K562 (cell line): ENCODE measurements at regions not wholly inside any gene's neighbourhood (a gene's known extent, or its start where the extent isn't known, plus 50 kb on each side); places are given as distances from the start of the nearest gene placed in this dataset.

ENCODE experiments used
- ARID1B ChIP-seq: fragments of 450-650 bp; IDR thresholded peaks from 2 replicates; pipeline ENCODE4 v1.6.1; 2016; ENCODE audit warnings: antibody characterized with exemption, mild to moderate bottlenecking, inconsistent platforms
- ATF1 ChIP-seq, 2 experiments: fragments of 450-650 bp in 1 of 2; IDR thresholded peaks; 2 replicates each; pipeline ENCODE4 v1.6.1; 2016; ENCODE audit warnings: missing compliant biosample characterization in 1 of 2, missing genetic modification characterization in 1 of 2
- ATF7 ChIP-seq: fragments of 450-650 bp; IDR thresholded peaks from 2 replicates; pipeline ENCODE4 v1.7.1; 2014; ENCODE audit warnings: mild to moderate bottlenecking, moderate library complexity
- BRCA1 ChIP-seq, 2 experiments: fragments of 450-650 bp in 1 of 2; sonication (generic) in 1 of 2; formaldehyde crosslinking in 1 of 2; IDR thresholded peaks; 2 replicates each; pipeline versions ENCODE4 v1.5.0 to v1.6.1; 2017 to 2020; ENCODE audit warnings: mild to moderate bottlenecking in 1 of 2, missing genetic modification reagents in 1 of 2
- CCNT2 ChIP-seq: IDR thresholded peaks from 2 replicates; pipeline ENCODE4 v1.6.1; 2011; ENCODE audit warnings: borderline replicate concordance, low read depth, mild to moderate bottlenecking, moderate library complexity, mixed read lengths, low read length; ENCODE audit not compliant: insufficient read length; ENCODE audit errors: extremely low read depth
- CEBPB ChIP-seq: fragments of 450-650 bp; IDR thresholded peaks from 2 replicates; pipeline ENCODE4 v1.6.1; 2016; ENCODE audit warnings: missing genetic modification characterization, missing compliant biosample characterization
- DACH1 ChIP-seq: fragments of 450-650 bp; IDR thresholded peaks from 2 replicates; pipeline ENCODE4 v1.6.1; 2018; ENCODE audit not compliant: partially characterized antibody
- EHMT2 ChIP-seq: fragments of 450-650 bp; IDR thresholded peaks from 2 replicates; pipeline ENCODE4 v1.6.1; 2018; ENCODE audit warnings: antibody characterized with exemption
- HDAC1 ChIP-seq, 2 experiments: fragments of 450-650 bp; IDR thresholded peaks; 2 replicates each; pipeline ENCODE4 v1.6.1; 2016 to 2017; ENCODE audit warnings: inconsistent platforms in 1 of 2, mild to moderate bottlenecking in 1 of 2, moderate library complexity in 1 of 2
- MAFF ChIP-seq: IDR thresholded peaks from 2 replicates; pipeline ENCODE4 v1.6.1; 2012; ENCODE audit warnings: low read length, improper control_type of control experiment
- MXI1 ChIP-seq: IDR thresholded peaks from 2 replicates; pipeline ENCODE4 v1.6.1; 2011; ENCODE audit warnings: low read depth, mild to moderate bottlenecking, improper control_type of control experiment, low read length
- NCOA2 ChIP-seq, 2 experiments: fragments of 450-650 bp; IDR thresholded peaks; 2 replicates each; pipeline ENCODE4 v1.6.1; 2018; ENCODE audit warnings: mild to moderate bottlenecking in 2 of 2, moderate library complexity in 1 of 2; ENCODE audit not compliant: partially characterized antibody in 2 of 2
- POLR3G ChIP-seq: IDR thresholded peaks from 2 replicates; pipeline ENCODE4 v1.6.1; 2011; ENCODE audit not compliant: insufficient read length, insufficient replicate concordance; ENCODE audit errors: extremely low read depth
- POU5F1 ChIP-seq: fragments of 150-350 bp; IDR thresholded peaks from 2 replicates; pipeline ENCODE4 v1.6.1; 2014; ENCODE audit warnings: borderline replicate concordance, low read length, low read depth, mild to moderate bottlenecking; ENCODE audit not compliant: partially characterized antibody
- PTBP1 ChIP-seq: fragments of 200-400 bp; formaldehyde crosslinking; IDR thresholded peaks from 2 replicates; pipeline ENCODE4 v1.6.1; 2017; ENCODE audit warnings: low read depth, low read length
- SOX6 ChIP-seq: fragments of 450-650 bp; IDR thresholded peaks from 2 replicates; pipeline ENCODE4 v1.6.1; 2014; ENCODE audit warnings: mild to moderate bottlenecking
- ZBTB9 ChIP-seq: fragments of 450-650 bp; formaldehyde crosslinking; IDR thresholded peaks from 2 replicates; pipeline ENCODE4 v1.4.0; 2020; ENCODE audit warnings: mild to moderate bottlenecking, moderate library complexity
- ZNF583 ChIP-seq: fragments of 250-450 bp; sonication (Bioruptor Pico); IDR thresholded peaks from 2 replicates; pipeline ENCODE4 v1.4.0; 2020
- TF ChIP-seq, protein P1 (sequence below): fragments of 450-650 bp; IDR thresholded peaks from 2 replicates; pipeline ENCODE4 v1.6.1; 2018; ENCODE audit not compliant: partially characterized antibody
- TF ChIP-seq, protein P2 (sequence below): fragments of 250-450 bp; sonication (Bioruptor Pico); IDR thresholded peaks from 2 replicates; pipeline ENCODE4 v1.4.0; 2020; ENCODE audit warnings: mild to moderate bottlenecking, moderate library complexity, borderline replicate concordance
- TF ChIP-seq, protein P3 (sequence below): sonication (generic); formaldehyde crosslinking; IDR thresholded peaks from 2 replicates; pipeline ENCODE4 v1.8.1; 2022; ENCODE audit warnings: missing genetic modification reagents

- TF ChIP-seq, protein P1, sequence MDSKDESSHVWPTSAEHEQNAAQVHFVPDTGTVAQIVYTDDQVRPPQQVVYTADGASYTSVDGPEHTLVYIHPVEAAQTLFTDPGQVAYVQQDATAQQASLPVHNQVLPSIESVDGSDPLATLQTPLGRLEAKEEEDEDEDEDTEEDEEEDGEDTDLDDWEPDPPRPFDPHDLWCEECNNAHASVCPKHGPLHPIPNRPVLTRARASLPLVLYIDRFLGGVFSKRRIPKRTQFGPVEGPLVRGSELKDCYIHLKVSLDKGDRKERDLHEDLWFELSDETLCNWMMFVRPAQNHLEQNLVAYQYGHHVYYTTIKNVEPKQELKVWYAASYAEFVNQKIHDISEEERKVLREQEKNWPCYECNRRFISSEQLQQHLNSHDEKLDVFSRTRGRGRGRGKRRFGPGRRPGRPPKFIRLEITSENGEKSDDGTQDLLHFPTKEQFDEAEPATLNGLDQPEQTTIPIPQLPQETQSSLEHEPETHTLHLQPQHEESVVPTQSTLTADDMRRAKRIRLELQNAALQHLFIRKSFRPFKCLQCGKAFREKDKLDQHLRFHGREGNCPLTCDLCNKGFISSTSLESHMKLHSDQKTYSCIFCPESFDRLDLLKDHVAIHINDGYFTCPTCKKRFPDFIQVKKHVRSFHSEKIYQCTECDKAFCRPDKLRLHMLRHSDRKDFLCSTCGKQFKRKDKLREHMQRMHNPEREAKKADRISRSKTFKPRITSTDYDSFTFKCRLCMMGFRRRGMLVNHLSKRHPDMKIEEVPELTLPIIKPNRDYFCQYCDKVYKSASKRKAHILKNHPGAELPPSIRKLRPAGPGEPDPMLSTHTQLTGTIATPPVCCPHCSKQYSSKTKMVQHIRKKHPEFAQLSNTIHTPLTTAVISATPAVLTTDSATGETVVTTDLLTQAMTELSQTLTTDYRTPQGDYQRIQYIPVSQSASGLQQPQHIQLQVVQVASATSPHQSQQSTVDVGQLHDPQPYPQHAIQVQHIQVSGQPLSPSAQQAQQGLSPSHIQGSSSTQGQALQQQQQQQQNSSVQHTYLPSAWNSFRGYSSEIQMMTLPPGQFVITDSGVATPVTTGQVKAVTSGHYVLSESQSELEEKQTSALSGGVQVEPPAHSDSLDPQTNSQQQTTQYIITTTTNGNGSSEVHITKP = no peak
- TF ChIP-seq SOX6 (peak; percentile 48; the same call in 1 of the 2 replicates), BRCA1 (IDR thresholded peaks at IDR 0.05) (no peak), BRCA1 (CRISPR knock-in tag; IDR thresholded peaks at IDR 0.05) (no peak), NCOA2 (IDR thresholded peaks at IDR 0.05; ENCODE audit: partially characterized antibody in 2 of 2) (no peak), DACH1 (no peak), ATF1 (CRISPR knock-in tag; IDR thresholded peaks at IDR 0.05) (no peak), ATF1 (tag; IDR thresholded peaks at IDR 0.05) (no peak), ATF7 (no peak), EHMT2 (peak; percentile 32; the same call in 1 of the 2 replicates), MXI1 (no peak), CEBPB (no peak), PTBP1 (no peak), POU5F1 (no peak), HDAC1 (IDR thresholded peaks at IDR 0.05) (no peak), ARID1B (peak; percentile 84), MAFF (peak; percentile 29; the same call in 1 of the 2 replicates), ZNF583 (no peak), ZBTB9 (CRISPR knock-in tag) (no peak), CCNT2 (peak; percentile 29), POLR3G (no peak)
- TF ChIP-seq, protein P2, sequence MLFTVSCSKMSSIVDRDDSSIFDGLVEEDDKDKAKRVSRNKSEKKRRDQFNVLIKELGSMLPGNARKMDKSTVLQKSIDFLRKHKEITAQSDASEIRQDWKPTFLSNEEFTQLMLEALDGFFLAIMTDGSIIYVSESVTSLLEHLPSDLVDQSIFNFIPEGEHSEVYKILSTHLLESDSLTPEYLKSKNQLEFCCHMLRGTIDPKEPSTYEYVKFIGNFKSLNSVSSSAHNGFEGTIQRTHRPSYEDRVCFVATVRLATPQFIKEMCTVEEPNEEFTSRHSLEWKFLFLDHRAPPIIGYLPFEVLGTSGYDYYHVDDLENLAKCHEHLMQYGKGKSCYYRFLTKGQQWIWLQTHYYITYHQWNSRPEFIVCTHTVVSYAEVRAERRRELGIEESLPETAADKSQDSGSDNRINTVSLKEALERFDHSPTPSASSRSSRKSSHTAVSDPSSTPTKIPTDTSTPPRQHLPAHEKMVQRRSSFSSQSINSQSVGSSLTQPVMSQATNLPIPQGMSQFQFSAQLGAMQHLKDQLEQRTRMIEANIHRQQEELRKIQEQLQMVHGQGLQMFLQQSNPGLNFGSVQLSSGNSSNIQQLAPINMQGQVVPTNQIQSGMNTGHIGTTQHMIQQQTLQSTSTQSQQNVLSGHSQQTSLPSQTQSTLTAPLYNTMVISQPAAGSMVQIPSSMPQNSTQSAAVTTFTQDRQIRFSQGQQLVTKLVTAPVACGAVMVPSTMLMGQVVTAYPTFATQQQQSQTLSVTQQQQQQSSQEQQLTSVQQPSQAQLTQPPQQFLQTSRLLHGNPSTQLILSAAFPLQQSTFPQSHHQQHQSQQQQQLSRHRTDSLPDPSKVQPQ (CRISPR knock-in tag) = no peak
- TF ChIP-seq, protein P3, sequence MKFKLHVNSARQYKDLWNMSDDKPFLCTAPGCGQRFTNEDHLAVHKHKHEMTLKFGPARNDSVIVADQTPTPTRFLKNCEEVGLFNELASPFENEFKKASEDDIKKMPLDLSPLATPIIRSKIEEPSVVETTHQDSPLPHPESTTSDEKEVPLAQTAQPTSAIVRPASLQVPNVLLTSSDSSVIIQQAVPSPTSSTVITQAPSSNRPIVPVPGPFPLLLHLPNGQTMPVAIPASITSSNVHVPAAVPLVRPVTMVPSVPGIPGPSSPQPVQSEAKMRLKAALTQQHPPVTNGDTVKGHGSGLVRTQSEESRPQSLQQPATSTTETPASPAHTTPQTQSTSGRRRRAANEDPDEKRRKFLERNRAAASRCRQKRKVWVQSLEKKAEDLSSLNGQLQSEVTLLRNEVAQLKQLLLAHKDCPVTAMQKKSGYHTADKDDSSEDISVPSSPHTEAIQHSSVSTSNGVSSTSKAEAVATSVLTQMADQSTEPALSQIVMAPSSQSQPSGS = no peak
These were observed 283.5 kb upstream of the NEBL start (continued) for GRCh38 chr10:21180604-21181003.
